ENCODE measurements at regions not wholly inside any gene's neighbourhood (a gene's known extent, or its start where the extent isn't known, plus 50 kb on each side); places are given as distances from the start of the nearest gene placed in this dataset.

- TF ChIP-seq CTCF (IDR thresholded peaks at IDR 0.05) (no peak), POLR2A (IDR thresholded peaks at IDR 0.05) (no peak), EP300 (IDR thresholded peaks at IDR 0.05) (no peak)
These were observed 510.1 kb upstream of the CDH9 start for GRCh38 chr5:27548484-27548883.

All from ovary (tissue), 3 donors.